PC-9 (cell line): ENCODE measurements at regions not wholly inside any gene's neighbourhood (a gene's known extent, or its start where the extent isn't known, plus 50 kb on each side); places are given as distances from the start of the nearest gene placed in this dataset.

Experiments
- BruUV-seq: library from RNA; stranded (reverse); fragments of 400-500 nt; replicated peaks from 2 replicates; lab custom pipeline; 2021; lab: Mats Ljungman, UMichigan
- CTCF ChIA-PET: fragments of 300-600 bp; sonication (Branson Sonifier 250); formaldehyde crosslinking; loops from one replicate; lab custom pipeline; 2022; ENCODE audit warnings: antibody characterized with exemption; lab: Charles Lee
- POLR2A ChIA-PET: fragments of 300-600 bp; sonication (Branson Sonifier 250); formaldehyde crosslinking; loops from one replicate; lab custom pipeline; 2022; ENCODE audit warnings: antibody characterized with exemption; ENCODE audit not compliant: unreplicated experiment; lab: Charles Lee
- DNase-seq, 2 experiments: peaks; one replicate each; pipeline versions ENCODE4 v3.0.0 to v3.0.0-alpha.2; 2015 to 2022; ENCODE audit warnings: mixed read lengths in 1 of 2
- H2AFZ ChIP-seq: fragments of 200-600 bp; sonication (generic); 2 replicates; pipeline ENCODE4 v1.8.1; 2017; ENCODE audit warnings: antibody characterized with exemption
- H3F3A ChIP-seq: fragments of 200-600 bp; sonication (generic); 2 replicates; pipeline ENCODE4 v1.8.1; 2017; ENCODE audit warnings: antibody characterized with exemption, mild to moderate bottlenecking, low read depth; ENCODE audit not compliant: insufficient read depth
- H3K27ac ChIP-seq: fragments of 200-600 bp; sonication (generic); 2 replicates; pipeline ENCODE4 v1.6.1; 2016; ENCODE audit warnings: mixed run types
- H3K27me3 ChIP-seq: fragments of 200-600 bp; sonication (generic); 2 replicates; pipeline ENCODE4 v1.6.1; 2016; ENCODE audit warnings: low read depth, mixed run types; ENCODE audit not compliant: insufficient read depth
- H3K36me3 ChIP-seq: fragments of 200-600 bp; sonication (generic); 2 replicates; pipeline ENCODE4 v1.6.1; 2016; ENCODE audit warnings: low read depth, mixed run types
- H3K4me1 ChIP-seq: fragments of 200-600 bp; sonication (generic); replicated peaks from 2 replicates; pipeline ENCODE4 v1.6.1; 2016; ENCODE audit warnings: mixed run types; ENCODE audit not compliant: insufficient read depth
- H3K4me2 ChIP-seq: fragments of 200-600 bp; sonication (generic); 2 replicates; pipeline ENCODE4 v1.6.1; 2017; ENCODE audit warnings: mixed run types
- H3K4me3 ChIP-seq: fragments of 200-600 bp; sonication (generic); 2 replicates; pipeline ENCODE4 v1.6.1; 2016; ENCODE audit warnings: mixed run types
- H3K79me2 ChIP-seq: fragments of 200-600 bp; sonication (generic); 2 replicates; pipeline ENCODE4 v1.6.1; 2017; ENCODE audit warnings: low read depth, mixed run types
- H3K9me2 ChIP-seq: fragments of 200-600 bp; sonication (generic); 2 replicates; pipeline ENCODE4 v1.8.1; 2017; ENCODE audit warnings: mild to moderate bottlenecking; ENCODE audit not compliant: insufficient read depth
- H3K9me3 ChIP-seq: fragments of 200-600 bp; sonication (generic); 2 replicates; pipeline ENCODE4 v1.8.1; 2016; ENCODE audit warnings: low read depth; ENCODE audit not compliant: insufficient read depth
- H4K20me1 ChIP-seq: fragments of 200-600 bp; sonication (generic); 2 replicates; pipeline ENCODE4 v1.8.1; 2017; ENCODE audit not compliant: insufficient read depth
- CTCF ChIP-seq: fragments of 200-600 bp; sonication (generic); conservative IDR thresholded peaks from 2 replicates; pipeline ENCODE4 v1.6.1; 2017; ENCODE audit warnings: mixed run types, antibody characterized with exemption, mild to moderate bottlenecking, moderate library complexity
- EZH2 ChIP-seq: fragments of 200-600 bp; sonication (generic); IDR thresholded peaks from 2 replicates; pipeline ENCODE4 v1.8.0; 2017; ENCODE audit warnings: antibody characterized with exemption, low read depth
- intact Hi-C: fragments of 100-400 bp; cut with micrococcal nuclease; formaldehyde crosslinking; loops from one replicate; pipeline ENCODE4 v1.10.0; 2022; ENCODE audit not compliant: unreplicated experiment

- Histone ChIP-seq H4K20me1 (no peaks in the 10 kb centered on the region), H3K36me3 (no peaks in the 10 kb centered on the region), H3K79me2 (no peaks in the 10 kb centered on the region), H3K4me2 (no peak overlapping the region), H3K4me1 (no peaks in the 10 kb centered on the region), H3K4me3 (no peak overlapping the region), H3K27ac (no peak overlapping the region), H3F3A (no peaks in the 10 kb centered on the region), H3K27me3 (no peaks in the 10 kb centered on the region), H3K9me3 (no peaks in the 10 kb centered on the region), H3K9me2 (no peaks in the 10 kb centered on the region), H2AFZ (no peak overlapping the region)
- ChIA-PET CTCF (no interaction called here), POLR2A (no interaction called here)
- no TSS peak for BruUV-seq
- intact Hi-C loops: no loop called here
- no peak for DNase-seq
- TF ChIP-seq EZH2 (no peak), CTCF (no peak)
These were observed 307.5 kb downstream of the RBM26 start for GRCh38 chr13:79098596-79098995.

GRCh38 chr13:79097201-79097600 lies 308.9 kb downstream of the RBM26 start:
- no peak overlapping the region for H3K27ac ChIP-seq
- ChIA-PET POLR2A (no interaction called here), CTCF (no interaction called here)
- BruUV-seq: no TSS peak
- no peaks in the 10 kb centered on the region for H3K79me2 ChIP-seq
- H3K36me3 ChIP-seq: no peaks in the 10 kb centered on the region
- intact Hi-C loops: no loop called here
- H3K4me1 ChIP-seq: no peaks in the 10 kb centered on the region
- H3K9me3 ChIP-seq: no peaks in the 10 kb centered on the region
- DNase-seq: no peak
- H3K4me3 ChIP-seq: no peak overlapping the region
- H2AFZ ChIP-seq: no peak overlapping the region
- no peak for TF ChIP-seq EZH2
- H4K20me1 ChIP-seq: no peaks in the 10 kb centered on the region
- no peaks in the 10 kb centered on the region for H3F3A ChIP-seq
- H3K9me2 ChIP-seq: no peaks in the 10 kb centered on the region
- H3K27me3 ChIP-seq: no peaks in the 10 kb centered on the region
- no peak overlapping the region for H3K4me2 ChIP-seq

- H3K9me2 ChIP-seq: no peaks in the 10 kb centered on the region
- no peak overlapping the region for H3K27ac ChIP-seq
- POLR2A ChIA-PET: no interaction called here
- H3K4me3 ChIP-seq: no peak overlapping the region
- no peaks in the 10 kb centered on the region for H3F3A ChIP-seq
- BruUV-seq: no TSS peak
- no peaks in the 10 kb centered on the region for H3K79me2 ChIP-seq
- no peak overlapping the region for H3K4me2 ChIP-seq
- H3K36me3 ChIP-seq: no peaks in the 10 kb centered on the region
- no peaks in the 10 kb centered on the region for H3K27me3 ChIP-seq
- TF ChIP-seq CTCF (no peak), EZH2 (no peak)
- H2AFZ ChIP-seq: no peak overlapping the region
- H3K9me3 ChIP-seq: no peaks in the 10 kb centered on the region
- no peaks in the 10 kb centered on the region for H4K20me1 ChIP-seq
- CTCF ChIA-PET: no interaction called here
- intact Hi-C loops: no loop called here
- H3K4me1 ChIP-seq: no peaks in the 10 kb centered on the region
- DNase-seq: no peak
These were observed 310.0 kb downstream of the RBM26 start for GRCh38 chr13:79096099-79096498.

GRCh38 chr13:79090552-79091124 lies 315.4 kb downstream of the RBM26 start:
- no peaks in the 10 kb centered on the region for H3K79me2 ChIP-seq
- H3K36me3 ChIP-seq: no peaks in the 10 kb centered on the region
- no peaks in the 10 kb centered on the region for H3K9me2 ChIP-seq
- POLR2A ChIA-PET: no interaction called here
- no peaks in the 10 kb centered on the region for H4K20me1 ChIP-seq
- TF ChIP-seq EZH2: no peak
- no peak for TF ChIP-seq CTCF
- intact Hi-C loops: no loop called here
- H3K27me3 ChIP-seq: no peaks in the 10 kb centered on the region
- no peaks in the 10 kb centered on the region for H3K4me1 ChIP-seq
- no peak for DNase-seq
- CTCF ChIA-PET: no interaction called here
- H3K4me2 ChIP-seq: no peak overlapping the region
- no peak overlapping the region for H3K4me3 ChIP-seq
- no peak overlapping the region for H3K27ac ChIP-seq
- H3F3A ChIP-seq: no peaks in the 10 kb centered on the region
- no peak overlapping the region for H2AFZ ChIP-seq
- H3K9me3 ChIP-seq: no peaks in the 10 kb centered on the region
- BruUV-seq: no TSS peak
